Activated CD4-positive, alpha-beta T cell treated with anti-CD3 and anti-CD28 coated beads for 48 hours (primary cell): ENCODE measurements at regions not wholly inside any gene's neighbourhood (a gene's known extent, or its start where the extent isn't known, plus 50 kb on each side); places are given as distances from the start of the nearest gene placed in this dataset.
"Not testable (repeated sequence)": the region's sequence is repeated elsewhere in the genome, so short reads cannot be mapped to it uniquely, and the experiment has no call there.

Experiments used
- DNase-seq: peaks from one replicate; pipeline ENCODE4 v3.0.0-alpha.2; 2020

DNA sequence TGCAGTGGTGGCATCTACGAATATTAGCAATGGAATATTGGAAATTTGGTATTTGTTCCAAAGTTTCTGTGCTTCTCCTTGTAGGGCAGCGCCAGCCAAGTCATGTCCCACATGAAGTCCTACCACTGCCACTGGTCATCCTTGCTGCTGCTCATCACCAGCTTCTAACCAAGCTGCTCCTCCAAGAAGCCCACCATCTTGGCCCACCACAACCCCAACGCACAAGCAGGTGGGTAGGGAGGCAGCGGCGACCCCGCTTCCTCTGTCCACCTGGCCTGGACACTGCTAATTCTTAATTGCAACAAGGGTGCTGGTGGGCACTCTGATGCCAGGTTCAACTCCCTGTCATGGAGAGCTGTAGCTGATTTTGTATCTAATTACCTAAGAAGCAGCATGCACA, 291.2 kb upstream of the LYPLAL1 start:
- DNase-seq = no peak

DNA sequence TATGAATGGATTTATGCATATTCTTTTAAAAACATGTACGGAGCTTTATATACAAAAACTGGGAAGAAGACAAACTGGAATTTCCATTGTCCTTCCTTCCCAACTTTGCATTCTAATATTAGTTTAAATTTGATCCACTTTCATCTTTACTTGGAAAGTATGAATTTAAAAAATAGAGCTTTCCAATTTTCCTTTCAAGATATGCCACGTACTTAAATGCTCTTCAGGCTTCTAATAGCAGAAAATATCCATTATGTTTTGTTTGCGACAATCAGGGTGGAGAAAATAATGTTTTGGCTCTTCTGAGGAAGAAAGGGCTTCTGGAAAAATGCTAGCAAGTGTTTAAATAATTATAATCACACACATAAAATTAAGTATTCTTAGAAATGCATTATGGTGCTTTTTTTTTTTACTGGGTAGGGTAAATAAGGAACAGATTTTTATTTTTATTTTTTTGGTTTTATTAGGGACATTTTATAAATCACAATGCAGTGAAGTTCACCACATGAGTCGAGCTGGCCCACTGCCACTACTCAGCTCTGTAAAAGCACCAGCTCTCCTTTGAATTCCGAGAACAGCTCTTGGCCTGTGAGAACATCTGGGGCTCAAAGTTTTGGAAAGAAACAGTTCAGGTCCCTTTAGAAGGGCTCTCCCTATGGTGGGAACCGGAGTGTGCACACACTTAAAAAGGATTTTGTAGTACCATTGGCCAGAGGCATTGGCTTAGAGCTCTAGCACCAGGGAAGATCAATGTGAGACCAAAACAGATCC, 287.4 kb upstream of the LYPLAL1 start:
- no peak for DNase-seq

GRCh38 chr1:218887141-218887925, 286.3 kb upstream of the LYPLAL1 start:
- no peak for DNase-seq

GRCh38 chr1:218890451-218890850, 283.2 kb upstream of the LYPLAL1 start:
- DNase-seq = no peak

DNA sequence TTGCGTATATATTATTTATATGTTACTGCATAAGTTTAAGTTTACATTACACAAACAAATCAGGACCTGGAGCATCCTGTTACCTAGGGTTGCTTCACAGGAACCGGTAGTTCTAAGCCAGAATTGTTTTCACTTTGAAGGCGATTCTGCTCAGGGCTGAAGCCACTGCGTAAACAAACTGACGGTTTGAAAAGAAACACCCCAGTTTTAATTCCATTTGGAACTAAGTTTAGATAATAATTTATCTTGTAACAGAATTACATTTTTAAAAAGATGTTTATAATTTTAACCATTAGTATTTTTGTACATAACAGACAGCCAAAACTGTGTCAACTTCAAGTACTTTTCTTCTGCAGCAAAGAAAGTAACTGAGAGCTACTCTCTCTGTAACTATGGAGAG, 282.1 kb upstream of the LYPLAL1 start:
- DNase-seq = no peak

DNA sequence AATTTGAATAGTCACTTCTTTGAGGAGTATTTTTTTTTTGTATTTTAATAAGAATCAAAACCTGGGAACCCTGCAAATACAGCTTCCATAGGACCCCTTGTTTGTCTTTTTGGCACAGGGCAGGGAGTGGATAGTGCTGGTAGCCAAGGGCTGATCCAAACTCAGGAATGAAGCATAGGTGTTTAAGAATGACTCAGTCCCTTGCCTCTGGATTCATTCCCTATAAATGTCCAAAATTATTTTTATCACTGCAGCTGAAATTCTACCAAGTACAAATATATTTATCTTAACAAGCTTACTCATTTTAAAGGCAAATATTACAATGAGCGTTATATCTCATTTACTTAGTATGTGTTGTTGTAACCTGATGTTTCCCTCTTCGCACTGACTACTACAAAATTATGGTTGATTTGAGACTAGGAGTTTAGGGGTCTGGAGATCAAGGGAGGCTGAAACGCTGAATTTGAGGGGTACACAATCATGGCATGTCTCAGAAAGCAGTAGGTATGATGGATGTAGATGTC, 278.6 kb upstream of the LYPLAL1 start:
- no peak for DNase-seq

DNA sequence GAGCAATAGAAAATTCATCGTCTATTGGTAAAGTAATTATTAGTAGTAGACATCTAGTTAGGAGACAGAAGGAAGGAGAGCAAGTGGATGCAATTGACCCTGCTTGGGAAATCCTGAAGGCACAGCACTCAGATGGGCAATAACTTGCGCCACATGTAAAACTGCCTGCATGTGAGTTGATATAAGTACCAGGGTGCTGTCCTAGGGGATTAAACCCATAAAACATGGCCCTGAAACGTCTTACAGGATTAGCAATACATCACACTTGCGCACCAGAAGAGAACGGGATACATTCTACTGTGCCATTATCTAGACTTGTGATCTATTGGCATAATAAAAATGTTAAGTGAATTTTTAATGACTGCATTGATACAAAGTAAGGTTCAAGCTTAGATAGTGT, 277.5 kb upstream of the LYPLAL1 start:
- no peak for DNase-seq

DNA sequence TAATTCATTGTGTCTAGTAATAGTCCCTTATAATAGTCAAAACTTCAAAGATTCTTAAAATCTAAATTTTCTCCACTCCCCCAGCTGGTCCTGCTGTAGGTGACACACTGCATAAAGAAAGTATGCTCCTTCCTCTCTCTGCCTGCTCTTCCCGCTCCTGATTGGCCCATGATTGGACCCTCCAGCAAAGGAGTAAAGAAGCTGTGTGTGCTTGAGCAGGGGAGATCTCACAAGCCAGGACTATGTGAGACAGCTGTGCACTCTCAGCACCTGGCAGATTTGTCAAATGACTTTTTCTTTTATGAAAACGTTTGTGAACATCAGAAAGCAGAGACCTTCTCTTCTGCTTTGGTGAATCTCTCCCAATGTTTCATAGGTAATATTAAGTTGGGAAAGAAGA, 274.8 kb upstream of the LYPLAL1 start:
- DNase-seq = no peak

DNA sequence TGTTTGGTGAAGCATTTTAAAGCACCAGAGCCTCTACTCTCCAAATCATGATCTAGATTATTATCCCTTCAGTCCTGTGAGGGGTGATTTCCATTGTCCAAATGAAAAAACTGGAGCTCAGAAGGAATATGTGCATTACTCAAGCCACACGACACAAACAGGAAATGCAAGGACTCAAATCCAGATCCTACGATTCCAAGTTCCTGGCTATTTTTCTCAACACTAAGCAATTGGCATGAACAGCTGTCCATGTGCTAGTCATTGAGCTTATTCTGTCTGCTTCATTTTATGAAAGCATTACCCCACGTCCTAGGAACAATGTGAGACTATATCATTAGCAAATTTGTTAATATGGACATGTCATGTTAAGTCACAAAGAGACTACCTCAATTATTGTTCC, 273.1 kb upstream of the LYPLAL1 start:
- DNase-seq = no peak

- no peak for DNase-seq
Observed at GRCh38 chr1:218904416-218904815, 269.3 kb upstream of the LYPLAL1 start.

GRCh38 chr1:218916720-218917119, 257.0 kb upstream of the LYPLAL1 start:
- DNase-seq = no peak

DNA sequence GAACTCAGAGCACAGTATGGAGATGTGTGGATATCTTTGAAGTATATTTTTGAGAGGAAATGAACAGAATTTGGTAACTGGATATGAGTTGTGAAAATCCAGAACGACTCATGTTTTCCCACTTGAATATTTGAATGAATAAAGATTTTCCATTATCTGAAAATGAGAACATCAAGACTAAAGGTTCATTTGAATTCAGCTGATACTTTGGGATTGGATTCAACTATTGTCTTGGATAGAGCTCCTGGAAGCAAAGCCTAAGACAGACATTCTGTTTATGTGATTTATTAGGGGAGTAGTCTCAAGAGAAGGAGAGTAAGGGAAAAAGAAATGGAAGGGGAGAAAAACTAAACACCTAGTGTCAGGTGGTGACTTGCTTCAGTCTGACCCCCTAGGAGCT, 256.0 kb upstream of the LYPLAL1 start:
- DNase-seq = no peak

GRCh38 chr1:218925777-218926176, 247.9 kb upstream of the LYPLAL1 start:
- no peak for DNase-seq

GRCh38 chr1:218926631-218927030, 247.0 kb upstream of the LYPLAL1 start:
- no peak for DNase-seq

- DNase-seq = no peak
Observed at GRCh38 chr1:218930000-218930399, 243.7 kb upstream of the LYPLAL1 start.

DNA sequence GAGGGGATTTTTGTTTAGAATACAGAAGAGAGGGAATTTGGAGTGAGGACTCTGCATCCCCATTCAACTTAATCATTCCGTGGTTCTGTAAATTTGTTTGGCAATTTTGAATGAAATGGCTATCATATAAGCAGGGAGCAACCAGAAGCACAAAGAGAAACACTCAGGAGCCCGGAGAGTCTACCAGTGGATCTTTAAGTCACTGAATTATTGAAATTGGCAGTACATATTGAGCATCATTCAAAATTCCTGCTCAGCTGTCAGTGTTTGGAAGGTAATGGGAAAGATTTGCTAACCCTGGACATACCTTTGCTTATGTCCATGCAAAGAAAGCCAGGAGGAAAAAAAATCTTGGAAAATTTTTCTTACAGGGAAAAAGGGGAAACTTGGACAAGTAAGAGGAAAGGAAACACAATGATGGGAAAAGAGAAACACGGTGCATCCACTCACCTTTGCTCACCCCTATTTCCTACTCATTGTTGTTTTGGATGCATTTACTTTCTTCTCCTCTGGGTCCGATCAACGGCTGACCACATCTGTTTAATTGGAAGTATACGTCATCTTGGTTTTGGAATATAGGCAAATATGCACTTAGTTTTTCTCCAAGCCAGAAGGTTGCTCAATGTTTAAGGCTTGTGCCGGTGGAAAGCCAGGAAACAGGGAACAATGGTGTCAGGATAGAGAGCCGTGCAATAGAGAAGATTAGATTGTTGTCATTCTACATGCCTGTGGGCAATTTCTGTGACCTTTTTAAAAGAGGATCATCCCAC, 243.0 kb upstream of the LYPLAL1 start:
- DNase-seq = no peak

DNA sequence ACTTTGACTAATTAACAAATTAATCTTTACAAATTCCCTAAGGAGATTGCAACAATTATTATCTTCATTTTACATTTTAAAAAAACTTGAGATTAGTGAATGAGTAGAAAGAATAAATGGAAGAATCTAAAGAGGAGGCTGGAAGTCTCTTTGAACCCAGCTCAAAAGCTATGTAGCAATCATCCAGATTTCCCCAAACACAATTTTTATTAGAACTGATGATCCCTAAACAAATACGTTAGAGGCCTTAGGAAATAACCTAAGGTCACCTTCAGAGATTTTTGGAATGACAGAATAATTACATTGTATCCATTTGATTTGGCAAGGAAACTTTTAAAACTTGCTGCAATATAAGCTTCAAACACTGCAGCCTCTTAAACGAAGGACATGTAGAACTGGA, 242.4 kb upstream of the LYPLAL1 start:
- no peak for DNase-seq

GRCh38 chr1:218933513-218933912, 240.2 kb upstream of the LYPLAL1 start:
- DNase-seq = no peak

DNA sequence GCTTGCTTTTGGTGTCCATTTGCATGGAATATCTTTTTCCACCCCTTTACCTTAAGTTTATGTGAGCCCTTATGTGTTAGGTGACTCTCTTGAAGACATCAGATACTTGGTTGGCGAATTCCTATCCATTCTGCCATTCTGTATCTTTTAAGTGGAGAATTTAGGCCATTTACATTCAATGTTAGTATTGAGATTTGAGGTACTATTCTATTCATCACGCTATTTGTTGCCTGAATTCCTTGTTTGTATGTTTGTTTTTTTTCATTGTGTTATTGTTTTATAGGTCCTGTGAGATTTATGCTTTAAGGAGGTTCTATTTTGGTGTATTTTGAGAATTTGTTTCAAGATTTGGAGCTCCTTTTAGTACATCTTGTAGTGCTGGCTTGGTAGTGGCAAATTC, 238.3 kb upstream of the LYPLAL1 start:
- DNase-seq = not testable (repeated sequence)

DNA sequence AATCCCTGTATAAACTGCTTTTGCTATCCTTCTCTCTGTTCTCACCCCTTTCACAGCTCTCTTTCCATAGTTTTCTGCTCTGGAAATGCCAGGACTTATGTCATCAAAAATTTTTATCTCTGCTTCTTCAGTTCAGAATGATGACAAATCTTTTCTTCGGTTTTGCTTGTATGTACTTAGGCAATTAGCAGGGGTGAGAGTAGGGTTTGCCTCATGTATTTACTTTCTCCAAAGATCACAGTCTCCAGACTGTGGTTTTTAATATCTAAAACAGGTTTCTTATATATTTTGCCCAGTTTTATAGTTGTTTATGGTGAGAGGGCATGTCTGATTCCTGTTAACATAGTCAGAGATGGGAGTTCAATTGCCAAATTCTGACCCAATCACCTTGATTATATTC, 235.4 kb upstream of the LYPLAL1 start:
- no peak for DNase-seq

DNA sequence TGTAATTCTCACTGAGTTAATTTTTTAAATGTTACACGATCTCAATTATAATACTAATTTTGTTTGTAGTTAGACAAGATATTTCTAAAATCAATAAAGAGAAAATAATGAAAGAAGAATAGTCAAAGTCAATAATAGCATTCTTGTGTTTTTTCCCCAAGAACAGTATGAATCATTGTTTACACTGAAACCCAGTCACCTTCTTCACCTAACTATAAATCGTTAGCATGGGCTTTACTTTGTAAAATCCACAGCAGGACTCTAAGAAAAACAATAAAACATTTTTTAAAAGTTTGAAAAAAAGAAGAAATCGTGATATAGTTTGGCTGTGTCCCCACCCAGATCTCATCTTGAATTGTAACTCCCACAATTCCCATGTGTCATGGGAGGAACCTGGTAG, 234.6 kb upstream of the LYPLAL1 start:
- DNase-seq = no peak

DNA sequence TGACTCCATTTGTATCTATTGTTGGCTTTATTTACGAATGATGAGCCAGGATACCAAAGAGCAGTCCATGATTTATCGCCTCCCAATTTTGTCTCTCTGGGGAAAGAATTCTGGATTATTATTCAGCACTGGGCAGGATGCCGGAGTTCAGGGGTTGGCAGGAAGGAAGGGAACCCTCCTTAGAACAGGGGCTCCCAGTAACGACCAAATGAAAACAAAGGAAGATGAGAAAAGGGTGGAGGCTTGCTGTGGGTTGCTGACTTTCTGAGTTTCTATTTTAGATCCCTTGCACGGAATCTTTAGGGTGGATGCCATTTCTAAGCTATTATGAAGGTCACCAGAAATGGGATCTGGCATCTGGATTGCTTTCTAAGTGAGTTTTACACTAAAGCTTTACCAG, 231.2 kb upstream of the LYPLAL1 start:
- DNase-seq = no peak

DNA sequence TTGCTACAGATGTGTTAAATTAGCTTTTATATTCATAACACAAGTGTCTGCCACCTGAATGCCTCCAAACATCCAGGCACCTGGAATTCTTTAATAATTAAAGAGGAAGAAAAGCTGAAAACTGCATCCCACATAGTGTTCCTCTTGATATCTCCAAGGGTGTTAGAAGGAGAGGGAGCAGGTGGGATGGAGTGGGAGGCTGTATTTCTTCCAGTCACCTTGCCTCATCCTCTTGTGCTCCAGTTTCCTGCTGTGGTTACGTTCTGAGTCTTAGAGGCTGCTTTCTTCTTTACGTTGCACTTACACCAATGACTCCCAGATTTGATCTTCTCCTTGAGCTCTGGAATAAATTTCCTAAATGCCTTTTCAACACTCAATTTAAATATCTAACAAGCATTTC, 230.3 kb upstream of the LYPLAL1 start:
- no peak for DNase-seq

DNA sequence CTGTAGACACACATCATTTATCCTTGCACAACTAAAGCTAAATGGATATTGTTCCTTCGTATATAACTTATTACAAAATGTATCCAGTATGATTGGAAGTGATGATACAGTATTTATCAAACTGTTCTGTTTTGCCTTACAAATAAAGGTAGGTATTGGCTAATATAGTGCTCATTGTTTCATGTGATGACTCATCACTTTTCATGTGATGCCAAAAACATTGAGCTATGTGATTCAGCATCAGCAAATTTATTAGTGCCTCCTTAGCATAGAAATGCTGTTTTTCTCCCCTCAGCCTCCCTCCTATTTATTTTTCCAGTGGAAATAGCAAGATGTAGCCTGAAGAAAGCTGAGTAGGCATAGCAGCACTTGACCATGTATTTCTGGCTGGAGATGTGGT, 228.6 kb upstream of the LYPLAL1 start:
- no peak for DNase-seq
